ENCODE measurements at regions not wholly inside any gene's neighbourhood (a gene's known extent, or its start where the extent isn't known, plus 50 kb on each side); places are given as distances from the start of the nearest gene placed in this dataset.
"Not testable (repeated sequence)": the region's sequence is repeated elsewhere in the genome, so short reads cannot be mapped to it uniquely, and the experiment has no call there.

GRCh38 chr15:36438499-36438898 is 140.9 kb upstream of the CDIN1 start:
- FAIRE-seq (no peak), DNase-seq (ENCODE audit: insufficient read length) (no peak)

GRCh38 chr15:36447373-36447772 is 132.1 kb upstream of the CDIN1 start:
- no peak for FAIRE-seq
- no peak for DNase-seq (ENCODE audit: insufficient read length)
- TF ChIP-seq TAF1 (IDR thresholded peaks at IDR 0.05; ENCODE audit: borderline replicate concordance, low read depth, low read length) (no peak), POLR2A (IDR thresholded peaks at IDR 0.05; ENCODE audit: low read depth, low read length) (no peak), POLR2AphosphoS5 (IDR thresholded peaks at IDR 0.05; ENCODE audit: low read depth, low read length) (no peak)

More at GRCh38 chr15:36438499-36438898, 140.9 kb upstream of the CDIN1 start:
- TF ChIP-seq TAF1 (IDR thresholded peaks at IDR 0.05; ENCODE audit: borderline replicate concordance, low read depth, low read length) (no peak), POLR2AphosphoS5 (IDR thresholded peaks at IDR 0.05; ENCODE audit: low read depth, low read length) (no peak), POLR2A (IDR thresholded peaks at IDR 0.05; ENCODE audit: low read depth, low read length) (no peak)

- DNase-seq (ENCODE audit: insufficient read length): no peak
- TF ChIP-seq TAF1 (IDR thresholded peaks at IDR 0.05; ENCODE audit: borderline replicate concordance, low read depth, low read length) (no peak), POLR2A (IDR thresholded peaks at IDR 0.05; ENCODE audit: low read depth, low read length) (no peak), POLR2AphosphoS5 (IDR thresholded peaks at IDR 0.05; ENCODE audit: low read depth, low read length) (no peak)
- no peak for FAIRE-seq
Measured at GRCh38 chr15:36448418-36448817, 131.0 kb upstream of the CDIN1 start.

- TF ChIP-seq POLR2A (IDR thresholded peaks at IDR 0.05; ENCODE audit: low read depth, low read length): no peak
- no peak for FAIRE-seq
- no peak for DNase-seq (ENCODE audit: insufficient read length)
Measured at GRCh38 chr15:36449084-36449661, 130.3 kb upstream of the CDIN1 start.

- TF ChIP-seq TAF1 (IDR thresholded peaks at IDR 0.05; ENCODE audit: borderline replicate concordance, low read depth, low read length): no peak
- TF ChIP-seq POLR2A (IDR thresholded peaks at IDR 0.05; ENCODE audit: low read depth, low read length): no peak
- no peak for TF ChIP-seq POLR2AphosphoS5 (IDR thresholded peaks at IDR 0.05; ENCODE audit: low read depth, low read length)
- FAIRE-seq (no peak), DNase-seq (ENCODE audit: insufficient read length) (no peak)
Measured at GRCh38 chr15:36449662-36450145, 129.7 kb upstream of the CDIN1 start.

- not testable (repeated sequence) for DNase-seq (ENCODE audit: insufficient read length); FAIRE-seq
Measured at GRCh38 chr15:36454244-36454643, 125.2 kb upstream of the CDIN1 start.

- DNase-seq (ENCODE audit: insufficient read length): no peak
- no peak for TF ChIP-seq TAF1 (IDR thresholded peaks at IDR 0.05; ENCODE audit: borderline replicate concordance, low read depth, low read length)
- TF ChIP-seq POLR2A (IDR thresholded peaks at IDR 0.05; ENCODE audit: low read depth, low read length): no peak
- no peak for TF ChIP-seq POLR2AphosphoS5 (IDR thresholded peaks at IDR 0.05; ENCODE audit: low read depth, low read length)
- FAIRE-seq: no peak
Measured at GRCh38 chr15:36458411-36458810, 121.0 kb upstream of the CDIN1 start.

- FAIRE-seq (no peak), DNase-seq (ENCODE audit: insufficient read length) (no peak)
- TF ChIP-seq POLR2AphosphoS5 (IDR thresholded peaks at IDR 0.05; ENCODE audit: low read depth, low read length) (no peak), TAF1 (IDR thresholded peaks at IDR 0.05; ENCODE audit: borderline replicate concordance, low read depth, low read length) (no peak), POLR2A (IDR thresholded peaks at IDR 0.05; ENCODE audit: low read depth, low read length) (no peak)
Measured at GRCh38 chr15:36465304-36465703, 114.1 kb upstream of the CDIN1 start.

GRCh38 chr15:36468746-36469145 is 110.7 kb upstream of the CDIN1 start:
- FAIRE-seq: no peak
- TF ChIP-seq TAF1 (IDR thresholded peaks at IDR 0.05; ENCODE audit: borderline replicate concordance, low read depth, low read length): no peak
- TF ChIP-seq POLR2A (IDR thresholded peaks at IDR 0.05; ENCODE audit: low read depth, low read length): no peak
- TF ChIP-seq POLR2AphosphoS5 (IDR thresholded peaks at IDR 0.05; ENCODE audit: low read depth, low read length): no peak
- DNase-seq (ENCODE audit: insufficient read length): no peak

- no peak for DNase-seq (ENCODE audit: insufficient read length)
- no peak for FAIRE-seq
- TF ChIP-seq TAF1 (IDR thresholded peaks at IDR 0.05; ENCODE audit: borderline replicate concordance, low read depth, low read length) (no peak), POLR2AphosphoS5 (IDR thresholded peaks at IDR 0.05; ENCODE audit: low read depth, low read length) (no peak), POLR2A (IDR thresholded peaks at IDR 0.05; ENCODE audit: low read depth, low read length) (no peak)
Measured at GRCh38 chr15:36469311-36469966, 110.0 kb upstream of the CDIN1 start.

- DNase-seq (ENCODE audit: insufficient read length): no peak
- FAIRE-seq: no peak
- TF ChIP-seq POLR2AphosphoS5 (IDR thresholded peaks at IDR 0.05; ENCODE audit: low read depth, low read length) (no peak), TAF1 (IDR thresholded peaks at IDR 0.05; ENCODE audit: borderline replicate concordance, low read depth, low read length) (no peak), POLR2A (IDR thresholded peaks at IDR 0.05; ENCODE audit: low read depth, low read length) (no peak)
Measured at GRCh38 chr15:36472672-36473071, 106.8 kb upstream of the CDIN1 start.

GRCh38 chr15:36478561-36478960 is 100.9 kb upstream of the CDIN1 start:
- no peak for DNase-seq (ENCODE audit: insufficient read length)
- TF ChIP-seq TAF1 (IDR thresholded peaks at IDR 0.05; ENCODE audit: borderline replicate concordance, low read depth, low read length): no peak
- TF ChIP-seq POLR2AphosphoS5 (IDR thresholded peaks at IDR 0.05; ENCODE audit: low read depth, low read length): no peak
- no peak for TF ChIP-seq POLR2A (IDR thresholded peaks at IDR 0.05; ENCODE audit: low read depth, low read length)
- no peak for FAIRE-seq
